Adrenal gland (tissue), 5 donors: ENCODE measurements at regions not wholly inside any gene's neighbourhood (a gene's known extent, or its start where the extent isn't known, plus 50 kb on each side); places are given as distances from the start of the nearest gene placed in this dataset.

ENCODE experiments used
- POLR2A ChIP-seq, 2 donors: fragments of 450-650 bp; IDR thresholded peaks; one replicate each; pipeline ENCODE4 v1.6.1; 2017; ENCODE audit warnings: antibody characterized with exemption in 2 of 2, mild to moderate bottlenecking in 2 of 2, moderate library complexity in 1 of 2
- TF ChIP-seq, protein P1 (sequence below), 6 experiments: fragments of 450-650 bp in 4 of 6; fragments of 200-600 bp in 2 of 6; sonication (generic) in 1 of 6; IDR thresholded peaks; 1 replicate in 5 of 6; 2 replicates in 1 of 6; pipeline versions ENCODE4 v1.5.1 to v1.8.0; 2016 to 2021; ENCODE audit warnings: antibody characterized with exemption in 6 of 6, mild to moderate bottlenecking in 2 of 6, moderate library complexity in 1 of 6
- donor health status: DM: no; HTN: no; CAD: no.

DNA sequence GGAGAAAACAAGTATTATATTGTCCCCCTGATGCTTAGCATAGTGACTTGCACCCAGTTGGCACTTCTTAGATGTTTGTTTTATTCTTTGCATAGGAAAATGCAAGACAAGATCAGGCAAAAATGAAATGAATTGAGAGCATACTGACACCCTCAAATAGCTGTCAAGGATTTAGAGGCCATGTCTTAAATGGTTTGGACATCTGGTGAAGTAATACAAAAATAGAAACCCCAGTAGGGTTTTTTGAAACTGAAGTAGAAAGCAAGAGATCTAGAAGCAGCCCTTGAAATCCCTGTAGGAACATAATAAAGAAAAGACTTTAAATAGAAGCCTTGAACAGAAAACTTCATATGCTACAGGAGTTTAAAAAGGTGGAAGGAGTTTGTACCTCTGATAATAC lies 174.3 kb downstream of the ANXA1 start:
- TF ChIP-seq, protein P1, sequence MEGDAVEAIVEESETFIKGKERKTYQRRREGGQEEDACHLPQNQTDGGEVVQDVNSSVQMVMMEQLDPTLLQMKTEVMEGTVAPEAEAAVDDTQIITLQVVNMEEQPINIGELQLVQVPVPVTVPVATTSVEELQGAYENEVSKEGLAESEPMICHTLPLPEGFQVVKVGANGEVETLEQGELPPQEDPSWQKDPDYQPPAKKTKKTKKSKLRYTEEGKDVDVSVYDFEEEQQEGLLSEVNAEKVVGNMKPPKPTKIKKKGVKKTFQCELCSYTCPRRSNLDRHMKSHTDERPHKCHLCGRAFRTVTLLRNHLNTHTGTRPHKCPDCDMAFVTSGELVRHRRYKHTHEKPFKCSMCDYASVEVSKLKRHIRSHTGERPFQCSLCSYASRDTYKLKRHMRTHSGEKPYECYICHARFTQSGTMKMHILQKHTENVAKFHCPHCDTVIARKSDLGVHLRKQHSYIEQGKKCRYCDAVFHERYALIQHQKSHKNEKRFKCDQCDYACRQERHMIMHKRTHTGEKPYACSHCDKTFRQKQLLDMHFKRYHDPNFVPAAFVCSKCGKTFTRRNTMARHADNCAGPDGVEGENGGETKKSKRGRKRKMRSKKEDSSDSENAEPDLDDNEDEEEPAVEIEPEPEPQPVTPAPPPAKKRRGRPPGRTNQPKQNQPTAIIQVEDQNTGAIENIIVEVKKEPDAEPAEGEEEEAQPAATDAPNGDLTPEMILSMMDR (IDR thresholded peaks at IDR 0.05) = no peak
- no peak for TF ChIP-seq POLR2A (IDR thresholded peaks at IDR 0.05)
